A549 (cell line): ENCODE measurements at regions not wholly inside any gene's neighbourhood (a gene's known extent, or its start where the extent isn't known, plus 50 kb on each side); places are given as distances from the start of the nearest gene placed in this dataset.

ENCODE experiments used
- CHD2 ChIP-seq: fragments of 150-350 bp; IDR thresholded peaks from 2 replicates; pipeline ENCODE4 v1.6.1; 2014; ENCODE audit warnings: low read length; ENCODE audit not compliant: partially characterized antibody
- EHF ChIP-seq: fragments of 250-450 bp; sonication (Bioruptor Pico); IDR thresholded peaks from 2 replicates; pipeline ENCODE4 v1.5.0; 2020; ENCODE audit warnings: mild to moderate bottlenecking
- EP300 ChIP-seq, 2 experiments: fragments of >200 bp; sonication (Bioruptor Twin); formaldehyde crosslinking; IDR thresholded peaks; 2 replicates in 1 of 2; 3 replicates in 1 of 2; pipeline ENCODE4 v1.6.1; 2016 to 2017
- POLR2A ChIP-seq: IDR thresholded peaks from 2 replicates; pipeline ENCODE4 v1.6.1; 2012; ENCODE audit warnings: mild to moderate bottlenecking, low read length
- RAD21 ChIP-seq, 2 experiments: fragments of >200 bp in 1 of 2; sonication (Bioruptor Twin) in 1 of 2; formaldehyde crosslinking in 1 of 2; IDR thresholded peaks in 1 of 2; conservative IDR thresholded peaks in 1 of 2; 2 replicates in 1 of 2; 3 replicates in 1 of 2; pipeline ENCODE4 v1.6.1; 2012 to 2018; ENCODE audit warnings: inconsistent platforms in 1 of 2
- RNF2 ChIP-seq: fragments of 200-600 bp; sonication (generic); IDR thresholded peaks from 2 replicates; pipeline ENCODE4 v1.6.1; 2016; ENCODE audit warnings: low read depth, mild to moderate bottlenecking, antibody characterized with exemption, moderate library complexity, borderline replicate concordance
- SMC3 ChIP-seq: fragments of >200 bp; sonication (Bioruptor Twin); formaldehyde crosslinking; IDR thresholded peaks from 3 replicates; pipeline ENCODE4 v1.6.1; 2018; ENCODE audit warnings: inconsistent platforms
- ZC3H11A ChIP-seq: fragments of 450-650 bp; IDR thresholded peaks from 2 replicates; pipeline ENCODE4 v1.6.1; 2014; ENCODE audit warnings: antibody characterized with exemption, mild to moderate bottlenecking
- ZNF302 ChIP-seq: fragments of 250-450 bp; sonication (Bioruptor Pico); IDR thresholded peaks from 2 replicates; pipeline ENCODE4 v1.9.0; 2021; ENCODE audit warnings: inconsistent platforms, mild to moderate bottlenecking, moderate library complexity
- TF ChIP-seq, protein P1 (sequence below): fragments of >200 bp; sonication (Bioruptor Twin); formaldehyde crosslinking; IDR thresholded peaks from 3 replicates; pipeline ENCODE4 v1.5.1; 2016
- TF ChIP-seq, protein P2 (sequence below): fragments of 150-350 bp; IDR thresholded peaks from 2 replicates; pipeline ENCODE4 v1.6.1; 2014; ENCODE audit warnings: low read depth, mild to moderate bottlenecking, low read length
- TF ChIP-seq, protein P3 (sequence below): IDR thresholded peaks from 2 replicates; pipeline ENCODE4 v1.6.1; 2012
- TF ChIP-seq, protein P4 (sequence below): fragments of 250-450 bp; sonication (Bioruptor Pico); IDR thresholded peaks from 2 replicates; pipeline ENCODE4 v1.5.0; 2021; ENCODE audit warnings: mild to moderate bottlenecking, moderate library complexity, borderline replicate concordance
- TF ChIP-seq, protein P5 (sequence below): fragments of 200-600 bp; sonication (generic); IDR thresholded peaks from 2 replicates; pipeline ENCODE4 v1.6.1; 2016; ENCODE audit warnings: antibody characterized with exemption, mild to moderate bottlenecking, moderate library complexity

DNA sequence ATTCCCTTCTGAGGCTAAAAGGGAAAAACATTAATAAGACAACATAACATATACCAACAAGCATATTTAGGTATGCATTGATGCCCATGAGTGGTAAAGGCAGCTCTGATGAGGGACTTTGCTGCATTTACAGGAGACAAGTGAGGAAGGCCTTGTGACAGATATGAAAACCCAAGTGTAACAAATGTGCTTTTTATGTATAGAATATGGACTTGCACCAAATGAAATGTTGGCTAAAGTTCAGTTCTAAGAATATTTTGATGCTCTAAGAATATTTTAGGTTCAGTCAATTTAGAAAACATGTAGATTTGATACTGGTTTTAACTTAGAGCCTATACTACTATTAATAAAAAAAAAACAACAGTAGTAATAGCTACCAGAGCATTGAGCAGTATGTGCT is 424.7 kb downstream of the LMO4 start:
- TF ChIP-seq ZC3H11A (no peak), CHD2 (no peak), POLR2A (no peak), RNF2 (no peak), EP300 (IDR thresholded peaks at IDR 0.05) (no peak), SMC3 (no peak), EHF (CRISPR knock-in tag) (no peak), RAD21 (conservative IDR thresholded peaks at IDR 0.05 in 1 of 2, IDR thresholded peaks at IDR 0.05 in 1 of 2) (no peak), ZNF302 (no peak)
- TF ChIP-seq, protein P1, sequence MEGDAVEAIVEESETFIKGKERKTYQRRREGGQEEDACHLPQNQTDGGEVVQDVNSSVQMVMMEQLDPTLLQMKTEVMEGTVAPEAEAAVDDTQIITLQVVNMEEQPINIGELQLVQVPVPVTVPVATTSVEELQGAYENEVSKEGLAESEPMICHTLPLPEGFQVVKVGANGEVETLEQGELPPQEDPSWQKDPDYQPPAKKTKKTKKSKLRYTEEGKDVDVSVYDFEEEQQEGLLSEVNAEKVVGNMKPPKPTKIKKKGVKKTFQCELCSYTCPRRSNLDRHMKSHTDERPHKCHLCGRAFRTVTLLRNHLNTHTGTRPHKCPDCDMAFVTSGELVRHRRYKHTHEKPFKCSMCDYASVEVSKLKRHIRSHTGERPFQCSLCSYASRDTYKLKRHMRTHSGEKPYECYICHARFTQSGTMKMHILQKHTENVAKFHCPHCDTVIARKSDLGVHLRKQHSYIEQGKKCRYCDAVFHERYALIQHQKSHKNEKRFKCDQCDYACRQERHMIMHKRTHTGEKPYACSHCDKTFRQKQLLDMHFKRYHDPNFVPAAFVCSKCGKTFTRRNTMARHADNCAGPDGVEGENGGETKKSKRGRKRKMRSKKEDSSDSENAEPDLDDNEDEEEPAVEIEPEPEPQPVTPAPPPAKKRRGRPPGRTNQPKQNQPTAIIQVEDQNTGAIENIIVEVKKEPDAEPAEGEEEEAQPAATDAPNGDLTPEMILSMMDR = no peak
- TF ChIP-seq, protein P2, sequence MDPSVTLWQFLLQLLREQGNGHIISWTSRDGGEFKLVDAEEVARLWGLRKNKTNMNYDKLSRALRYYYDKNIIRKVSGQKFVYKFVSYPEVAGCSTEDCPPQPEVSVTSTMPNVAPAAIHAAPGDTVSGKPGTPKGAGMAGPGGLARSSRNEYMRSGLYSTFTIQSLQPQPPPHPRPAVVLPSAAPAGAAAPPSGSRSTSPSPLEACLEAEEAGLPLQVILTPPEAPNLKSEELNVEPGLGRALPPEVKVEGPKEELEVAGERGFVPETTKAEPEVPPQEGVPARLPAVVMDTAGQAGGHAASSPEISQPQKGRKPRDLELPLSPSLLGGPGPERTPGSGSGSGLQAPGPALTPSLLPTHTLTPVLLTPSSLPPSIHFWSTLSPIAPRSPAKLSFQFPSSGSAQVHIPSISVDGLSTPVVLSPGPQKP = no peak
- TF ChIP-seq, protein P3, sequence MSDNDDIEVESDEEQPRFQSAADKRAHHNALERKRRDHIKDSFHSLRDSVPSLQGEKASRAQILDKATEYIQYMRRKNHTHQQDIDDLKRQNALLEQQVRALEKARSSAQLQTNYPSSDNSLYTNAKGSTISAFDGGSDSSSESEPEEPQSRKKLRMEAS = no peak
- TF ChIP-seq, protein P4, sequence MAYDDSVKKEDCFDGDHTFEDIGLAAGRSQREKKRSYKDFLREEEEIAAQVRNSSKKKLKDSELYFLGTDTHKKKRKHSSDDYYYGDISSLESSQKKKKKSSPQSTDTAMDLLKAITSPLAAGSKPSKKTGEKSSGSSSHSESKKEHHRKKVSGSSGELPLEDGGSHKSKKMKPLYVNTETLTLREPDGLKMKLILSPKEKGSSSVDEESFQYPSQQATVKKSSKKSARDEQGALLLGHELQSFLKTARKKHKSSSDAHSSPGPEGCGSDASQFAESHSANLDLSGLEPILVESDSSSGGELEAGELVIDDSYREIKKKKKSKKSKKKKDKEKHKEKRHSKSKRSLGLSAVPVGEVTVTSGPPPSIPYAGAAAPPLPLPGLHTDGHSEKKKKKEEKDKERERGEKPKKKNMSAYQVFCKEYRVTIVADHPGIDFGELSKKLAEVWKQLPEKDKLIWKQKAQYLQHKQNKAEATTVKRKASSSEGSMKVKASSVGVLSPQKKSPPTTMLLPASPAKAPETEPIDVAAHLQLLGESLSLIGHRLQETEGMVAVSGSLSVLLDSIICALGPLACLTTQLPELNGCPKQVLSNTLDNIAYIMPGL (CRISPR knock-in tag) = no peak
- TF ChIP-seq, protein P5, sequence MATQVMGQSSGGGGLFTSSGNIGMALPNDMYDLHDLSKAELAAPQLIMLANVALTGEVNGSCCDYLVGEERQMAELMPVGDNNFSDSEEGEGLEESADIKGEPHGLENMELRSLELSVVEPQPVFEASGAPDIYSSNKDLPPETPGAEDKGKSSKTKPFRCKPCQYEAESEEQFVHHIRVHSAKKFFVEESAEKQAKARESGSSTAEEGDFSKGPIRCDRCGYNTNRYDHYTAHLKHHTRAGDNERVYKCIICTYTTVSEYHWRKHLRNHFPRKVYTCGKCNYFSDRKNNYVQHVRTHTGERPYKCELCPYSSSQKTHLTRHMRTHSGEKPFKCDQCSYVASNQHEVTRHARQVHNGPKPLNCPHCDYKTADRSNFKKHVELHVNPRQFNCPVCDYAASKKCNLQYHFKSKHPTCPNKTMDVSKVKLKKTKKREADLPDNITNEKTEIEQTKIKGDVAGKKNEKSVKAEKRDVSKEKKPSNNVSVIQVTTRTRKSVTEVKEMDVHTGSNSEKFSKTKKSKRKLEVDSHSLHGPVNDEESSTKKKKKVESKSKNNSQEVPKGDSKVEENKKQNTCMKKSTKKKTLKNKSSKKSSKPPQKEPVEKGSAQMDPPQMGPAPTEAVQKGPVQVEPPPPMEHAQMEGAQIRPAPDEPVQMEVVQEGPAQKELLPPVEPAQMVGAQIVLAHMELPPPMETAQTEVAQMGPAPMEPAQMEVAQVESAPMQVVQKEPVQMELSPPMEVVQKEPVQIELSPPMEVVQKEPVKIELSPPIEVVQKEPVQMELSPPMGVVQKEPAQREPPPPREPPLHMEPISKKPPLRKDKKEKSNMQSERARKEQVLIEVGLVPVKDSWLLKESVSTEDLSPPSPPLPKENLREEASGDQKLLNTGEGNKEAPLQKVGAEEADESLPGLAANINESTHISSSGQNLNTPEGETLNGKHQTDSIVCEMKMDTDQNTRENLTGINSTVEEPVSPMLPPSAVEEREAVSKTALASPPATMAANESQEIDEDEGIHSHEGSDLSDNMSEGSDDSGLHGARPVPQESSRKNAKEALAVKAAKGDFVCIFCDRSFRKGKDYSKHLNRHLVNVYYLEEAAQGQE = no peak
